ENCODE measurements at regions not wholly inside any gene's neighbourhood (a gene's known extent, or its start where the extent isn't known, plus 50 kb on each side); places are given as distances from the start of the nearest gene placed in this dataset.

DNA sequence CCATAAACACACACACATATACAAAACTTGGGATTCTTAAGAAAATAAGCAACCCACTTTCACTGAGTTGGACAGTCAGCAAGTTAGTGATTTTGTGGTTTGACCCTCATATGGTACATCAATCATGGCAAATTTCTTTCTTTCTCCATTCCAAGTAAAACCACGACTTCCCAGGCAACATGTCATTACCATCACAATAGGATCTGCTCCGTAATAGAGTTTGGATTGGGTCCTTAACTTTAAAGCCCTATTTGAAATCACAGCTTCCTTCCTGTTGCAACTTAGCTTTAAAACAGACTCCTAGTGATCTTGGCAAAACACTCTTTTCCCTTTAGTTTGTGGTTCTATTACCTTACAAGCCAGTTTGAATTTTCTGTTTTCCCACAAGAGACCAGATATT lies 483.6 kb downstream of the INHBA start:
- TF ChIP-seq, protein P1, sequence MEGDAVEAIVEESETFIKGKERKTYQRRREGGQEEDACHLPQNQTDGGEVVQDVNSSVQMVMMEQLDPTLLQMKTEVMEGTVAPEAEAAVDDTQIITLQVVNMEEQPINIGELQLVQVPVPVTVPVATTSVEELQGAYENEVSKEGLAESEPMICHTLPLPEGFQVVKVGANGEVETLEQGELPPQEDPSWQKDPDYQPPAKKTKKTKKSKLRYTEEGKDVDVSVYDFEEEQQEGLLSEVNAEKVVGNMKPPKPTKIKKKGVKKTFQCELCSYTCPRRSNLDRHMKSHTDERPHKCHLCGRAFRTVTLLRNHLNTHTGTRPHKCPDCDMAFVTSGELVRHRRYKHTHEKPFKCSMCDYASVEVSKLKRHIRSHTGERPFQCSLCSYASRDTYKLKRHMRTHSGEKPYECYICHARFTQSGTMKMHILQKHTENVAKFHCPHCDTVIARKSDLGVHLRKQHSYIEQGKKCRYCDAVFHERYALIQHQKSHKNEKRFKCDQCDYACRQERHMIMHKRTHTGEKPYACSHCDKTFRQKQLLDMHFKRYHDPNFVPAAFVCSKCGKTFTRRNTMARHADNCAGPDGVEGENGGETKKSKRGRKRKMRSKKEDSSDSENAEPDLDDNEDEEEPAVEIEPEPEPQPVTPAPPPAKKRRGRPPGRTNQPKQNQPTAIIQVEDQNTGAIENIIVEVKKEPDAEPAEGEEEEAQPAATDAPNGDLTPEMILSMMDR (IDR thresholded peaks at IDR 0.05; ENCODE audit: poor library complexity, severe bottlenecking): no peak
- TF ChIP-seq EZH2 (IDR thresholded peaks at IDR 0.05; ENCODE audit: borderline replicate concordance, insufficient read depth, low read length, poor library complexity, severe bottlenecking) (no peak), EP300 (conservative IDR thresholded peaks at IDR 0.05; ENCODE audit: poor library complexity, severe bottlenecking) (no peak)

All from neural cell (in vitro differentiated cells).